Fibroblast of lung (primary cell): ENCODE measurements at regions not wholly inside any gene's neighbourhood (a gene's known extent, or its start where the extent isn't known, plus 50 kb on each side); places are given as distances from the start of the nearest gene placed in this dataset.

Source experiments
- CTCF ChIP-seq, 2 donors: IDR thresholded peaks in 1 of 2; conservative IDR thresholded peaks in 1 of 2; 1 replicate in 1 of 2; 2 replicates in 1 of 2; pipeline ENCODE4 v1.5.1; 2011 to 2012; ENCODE audit warnings: low read length in 2 of 2, control low read depth in 1 of 2, inconsistent platforms in 1 of 2, low read depth in 1 of 2, mild to moderate bottlenecking in 1 of 2
- EZH2 ChIP-seq: IDR thresholded peaks from 2 replicates; pipeline ENCODE4 v1.5.1; 2012; ENCODE audit warnings: low read length, control low read depth, mild to moderate bottlenecking; ENCODE audit errors: missing control alignments

- TF ChIP-seq CTCF (conservative IDR thresholded peaks at IDR 0.05 in 1 of 2, IDR thresholded peaks at IDR 0.05 in 1 of 2; ENCODE audit: low read depth in 1 of 2, low read length in 2 of 2) (no peak), EZH2 (no peak)
These were observed 67.7 kb upstream of the ARHGAP28 start for GRCh38 chr18:6661692-6662415.
